Muscle layer of duodenum (tissue), 2 donors: ENCODE measurements at regions not wholly inside any gene's neighbourhood (a gene's known extent, or its start where the extent isn't known, plus 50 kb on each side); places are given as distances from the start of the nearest gene placed in this dataset.

Source experiments
- H3K27ac ChIP-seq: one replicate; pipeline ENCODE4 v1.7.0; 2013; ENCODE audit warnings: mild to moderate bottlenecking, low read length
- H3K27me3 ChIP-seq: one replicate; pipeline ENCODE4 v1.7.0; 2013; ENCODE audit warnings: low read depth, mild to moderate bottlenecking, control low read depth, low read length
- H3K36me3 ChIP-seq, 2 donors: one replicate each; pipeline ENCODE4 v1.7.0; 2013; ENCODE audit warnings: low read length in 2 of 2, control low read depth in 1 of 2, mild to moderate bottlenecking in 1 of 2; ENCODE audit not compliant: insufficient read depth in 2 of 2, control insufficient read depth in 1 of 2
- H3K4me1 ChIP-seq, 2 donors: one replicate each; pipeline ENCODE4 v1.7.0; 2013; ENCODE audit warnings: low read length in 2 of 2, mild to moderate bottlenecking in 2 of 2, control low read depth in 1 of 2, moderate library complexity in 1 of 2; ENCODE audit not compliant: insufficient read depth in 2 of 2, control insufficient read depth in 1 of 2
- H3K4me3 ChIP-seq, 2 donors: one replicate each; pipeline ENCODE4 v1.7.0; 2013; ENCODE audit warnings: low read length in 2 of 2, low read depth in 1 of 2, mild to moderate bottlenecking in 1 of 2
- H3K9me3 ChIP-seq, 2 donors: one replicate each; pipeline ENCODE4 v1.7.0; 2013; ENCODE audit warnings: low read length in 2 of 2, control low read depth in 1 of 2, mild to moderate bottlenecking in 1 of 2; ENCODE audit not compliant: control insufficient read depth in 1 of 2
- donor health status: healthy.

- Histone ChIP-seq H3K27ac (no peak overlapping the region), H3K36me3 (no peaks in the 10 kb centered on the region), H3K4me1 (no peaks in the 10 kb centered on the region)
These were observed 390.6 kb upstream of the ERCC4 start for GRCh38 chr16:13529193-13529982.

DNA sequence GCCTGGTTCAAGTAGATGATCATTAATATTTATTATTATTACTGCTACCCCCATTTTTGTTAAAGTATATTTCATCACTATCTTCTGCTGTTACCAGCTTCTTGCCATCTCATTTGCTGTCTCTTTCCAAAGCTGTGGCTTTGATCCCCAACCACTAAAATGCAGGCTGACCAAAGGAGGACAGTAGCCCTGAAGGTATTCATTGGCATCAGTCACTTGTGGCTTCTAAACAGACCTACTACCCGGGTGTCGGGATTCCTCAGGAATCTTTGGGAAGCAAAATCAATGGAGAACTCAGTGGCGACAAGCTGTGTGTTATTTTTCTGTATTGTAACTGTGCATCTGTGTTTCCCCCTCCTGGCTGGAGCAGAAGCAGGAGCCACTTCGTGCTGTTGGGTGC is 379.2 kb upstream of the ERCC4 start:
- Histone ChIP-seq H3K27me3 (no peaks in the 10 kb centered on the region), H3K9me3 (peaks cover 0 to 5% of the 10 kb centered on the region in 2 donors), H3K4me3 (no peak overlapping the region), H3K4me1 (no peaks in the 10 kb centered on the region), H3K27ac (no peak overlapping the region), H3K36me3 (no peaks in the 10 kb centered on the region)

More at GRCh38 chr16:13529193-13529982, 390.6 kb upstream of the ERCC4 start:
- no peak overlapping the region for H3K4me3 ChIP-seq
- H3K27me3 ChIP-seq = no peaks in the 10 kb centered on the region
- H3K9me3 ChIP-seq = no peaks in the 10 kb centered on the region

DNA sequence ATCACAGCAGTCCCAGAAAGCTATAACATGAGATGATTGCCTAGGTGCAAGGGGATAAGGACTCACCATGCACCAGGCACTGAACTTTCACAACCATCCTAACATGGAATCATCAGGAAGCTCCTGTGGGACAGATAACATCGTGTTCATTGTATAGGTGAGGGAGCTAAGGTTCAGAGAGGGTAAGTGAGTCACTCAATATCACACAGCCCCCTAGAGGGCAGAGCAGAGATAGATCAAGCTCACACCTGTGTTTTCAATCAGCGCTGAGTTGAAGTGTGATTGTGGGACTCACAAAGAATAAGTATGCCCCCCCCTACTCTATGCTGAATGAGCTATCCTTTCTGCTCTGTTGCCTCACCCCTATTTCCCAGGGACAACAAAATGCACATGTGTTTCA is 377.7 kb upstream of the ERCC4 start:
- no peaks in the 10 kb centered on the region for H3K36me3 ChIP-seq
- H3K4me3 ChIP-seq = no peak overlapping the region
- H3K9me3 ChIP-seq = peaks cover 0 to 5% of the 10 kb centered on the region in 2 donors
- no peak overlapping the region for H3K27ac ChIP-seq
- no peaks in the 10 kb centered on the region for H3K27me3 ChIP-seq
- no peaks in the 10 kb centered on the region for H3K4me1 ChIP-seq

GRCh38 chr16:13543850-13544249 is 376.1 kb upstream of the ERCC4 start:
- no peaks in the 10 kb centered on the region for H3K4me1 ChIP-seq
- no peaks in the 10 kb centered on the region for H3K27me3 ChIP-seq
- peaks cover 0 to 5% of the 10 kb centered on the region in 2 donors for H3K9me3 ChIP-seq
- H3K4me3 ChIP-seq = no peak overlapping the region
- H3K27ac ChIP-seq = no peak overlapping the region
- no peaks in the 10 kb centered on the region for H3K36me3 ChIP-seq

- Histone ChIP-seq H3K36me3 (no peaks in the 10 kb centered on the region), H3K4me3 (no peak overlapping the region), H3K9me3 (no peaks in the 10 kb centered on the region), H3K4me1 (no peaks in the 10 kb centered on the region), H3K27ac (no peak overlapping the region), H3K27me3 (no peaks in the 10 kb centered on the region)
These were observed 374.7 kb upstream of the ERCC4 start for GRCh38 chr16:13545271-13545670.

- Histone ChIP-seq H3K27ac (no peak overlapping the region), H3K4me1 (no peaks in the 10 kb centered on the region), H3K36me3 (no peaks in the 10 kb centered on the region), H3K9me3 (peaks cover 0 to 3% of the 10 kb centered on the region in 2 donors), H3K4me3 (no peak overlapping the region), H3K27me3 (no peaks in the 10 kb centered on the region)
These were observed 369.7 kb upstream of the ERCC4 start for GRCh38 chr16:13550254-13550653.

- Histone ChIP-seq H3K9me3 (peaks cover 0 to 3% of the 10 kb centered on the region in 2 donors), H3K36me3 (no peaks in the 10 kb centered on the region), H3K27me3 (no peaks in the 10 kb centered on the region), H3K4me1 (no peaks in the 10 kb centered on the region), H3K27ac (no peak overlapping the region), H3K4me3 (no peak overlapping the region)
These were observed 367.6 kb upstream of the ERCC4 start for GRCh38 chr16:13552062-13552959.

GRCh38 chr16:13552960-13553257 is 367.0 kb upstream of the ERCC4 start:
- H3K4me3 ChIP-seq = no peak overlapping the region
- peaks cover 0 to 3% of the 10 kb centered on the region in 2 donors for H3K9me3 ChIP-seq
- H3K36me3 ChIP-seq = no peaks in the 10 kb centered on the region

GRCh38 chr16:13553453-13553985 is 366.4 kb upstream of the ERCC4 start:
- Histone ChIP-seq H3K36me3 (no peaks in the 10 kb centered on the region), H3K27ac (no peak overlapping the region), H3K9me3 (peaks cover 0 to 3% of the 10 kb centered on the region in 2 donors), H3K27me3 (no peaks in the 10 kb centered on the region), H3K4me1 (no peaks in the 10 kb centered on the region), H3K4me3 (no peak overlapping the region)

More at GRCh38 chr16:13552960-13553257, 367.0 kb upstream of the ERCC4 start:
- H3K4me1 ChIP-seq = no peaks in the 10 kb centered on the region
- no peak overlapping the region for H3K27ac ChIP-seq
- no peaks in the 10 kb centered on the region for H3K27me3 ChIP-seq

DNA sequence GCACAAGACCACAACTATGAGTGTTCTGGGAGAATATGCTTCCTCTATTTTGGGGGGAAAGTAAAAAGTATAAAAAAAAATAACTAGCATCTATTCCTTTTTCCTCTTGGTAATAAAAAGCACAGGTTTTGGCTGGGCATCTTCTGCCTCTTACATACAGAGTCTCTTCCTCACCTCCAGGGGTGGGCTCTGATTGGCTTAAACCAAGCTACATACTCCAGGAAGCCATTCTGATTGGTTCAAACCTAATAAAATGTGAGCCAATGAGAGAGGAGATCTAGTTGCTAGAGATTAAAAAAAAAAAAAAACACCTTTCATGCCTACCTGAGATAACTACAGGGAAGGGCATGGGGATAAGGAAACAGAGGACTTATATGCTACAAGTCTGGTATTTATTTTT is 365.9 kb upstream of the ERCC4 start:
- no peak overlapping the region for H3K27ac ChIP-seq
- H3K9me3 ChIP-seq = peaks cover 0 to 3% of the 10 kb centered on the region in 2 donors
- no peaks in the 10 kb centered on the region for H3K4me1 ChIP-seq
- H3K36me3 ChIP-seq = no peaks in the 10 kb centered on the region
- no peaks in the 10 kb centered on the region for H3K27me3 ChIP-seq
- H3K4me3 ChIP-seq = no peak overlapping the region

DNA sequence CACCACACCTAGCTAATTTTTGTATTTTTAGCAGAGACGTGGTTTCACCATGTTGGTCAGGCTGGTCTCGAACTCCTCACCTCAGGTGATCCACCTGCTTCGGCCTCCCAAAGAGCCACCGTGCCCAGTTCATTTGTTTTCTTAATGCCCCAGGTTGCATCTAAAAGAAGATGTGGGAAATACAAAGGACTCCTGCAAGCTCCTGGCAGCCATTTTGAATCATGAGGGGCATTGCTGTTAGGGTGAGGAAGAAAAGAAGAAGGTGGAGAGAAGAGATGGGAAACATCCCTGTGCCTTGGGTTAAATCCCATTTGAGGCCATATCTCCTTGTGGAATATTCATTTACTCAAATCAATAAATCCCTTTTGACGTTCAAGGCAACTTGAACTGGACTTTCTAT is 365.3 kb upstream of the ERCC4 start:
- Histone ChIP-seq H3K4me3 (no peak overlapping the region), H3K9me3 (peaks cover 0 to 3% of the 10 kb centered on the region in 2 donors), H3K27me3 (no peaks in the 10 kb centered on the region), H3K27ac (no peak overlapping the region), H3K4me1 (no peaks in the 10 kb centered on the region), H3K36me3 (no peaks in the 10 kb centered on the region)
